B cell (primary cell): ENCODE measurements at regions not wholly inside any gene's neighbourhood (a gene's known extent, or its start where the extent isn't known, plus 50 kb on each side); places are given as distances from the start of the nearest gene placed in this dataset.

ENCODE experiments used
- ATAC-seq: fragments of 200-7000 bp; cut with Tn5 transposase; one replicate; pipeline ENCODE4 v1.10.0; 2021; ENCODE audit warnings: low read depth, mild to moderate bottlenecking, moderate number of reproducible peaks, moderate library complexity
- CTCF ChIA-PET: fragments of 350-600 bp; sonication (Branson Sonifier 250); formaldehyde crosslinking; loops from one replicate; lab custom pipeline; 2021; ENCODE audit warnings: antibody characterized with exemption, inconsistent platforms; lab: Charles Lee
- POLR2A ChIA-PET: fragments of 350-600 bp; sonication (Branson Sonifier 250); formaldehyde crosslinking; loops from one replicate; lab custom pipeline; 2021; ENCODE audit warnings: antibody characterized with exemption; lab: Charles Lee
- DNase-seq: peaks from one replicate; pipeline ENCODE4 v3.0.0; 2013
- H2AFZ ChIP-seq: 2 replicates; pipeline ENCODE4 v1.6.1; 2012; ENCODE audit warnings: mild to moderate bottlenecking, low read depth, low read length; ENCODE audit not compliant: insufficient read depth, poor library complexity, severe bottlenecking
- H3K27ac ChIP-seq, 2 donors: 1 replicate in 1 of 2; 2 replicates in 1 of 2; pipeline ENCODE4 v1.5.1; 2012 to 2013; ENCODE audit warnings: low read length in 2 of 2, mild to moderate bottlenecking in 2 of 2, moderate library complexity in 1 of 2
- H3K27me3 ChIP-seq, 4 experiments: fragments of 200-600 bp in 1 of 4; sonication (generic) in 1 of 4; replicated peaks in 1 of 4; 1 replicate in 2 of 4; 2 replicates in 2 of 4; pipeline versions ENCODE4 v1.6.1 to v1.7.0; 2013 to 2016; ENCODE audit warnings: low read length in 3 of 4, mild to moderate bottlenecking in 2 of 4, mixed read lengths in 1 of 4, moderate library complexity in 1 of 4; ENCODE audit not compliant: insufficient read depth in 4 of 4, control insufficient read depth in 3 of 4; ENCODE audit errors: control extremely low read depth in 1 of 4
- H3K36me3 ChIP-seq, 2 experiments: replicated peaks in 1 of 2; 1 replicate in 1 of 2; 2 replicates in 1 of 2; pipeline versions ENCODE4 v1.6.1 to v1.7.1; 2013; ENCODE audit warnings: low read length in 1 of 2; ENCODE audit not compliant: insufficient read depth in 2 of 2, control insufficient read depth in 1 of 2; ENCODE audit errors: control extremely low read depth in 1 of 2, extremely low read depth in 1 of 2
- H3K4me1 ChIP-seq, 2 donors: fragments of 200-600 bp in 1 of 2; sonication (generic) in 1 of 2; 1 replicate in 1 of 2; 2 replicates in 1 of 2; pipeline versions ENCODE4 v1.5.1 to v1.6.1; 2013 to 2017; ENCODE audit warnings: low read length in 2 of 2; ENCODE audit not compliant: control insufficient read depth in 2 of 2, insufficient read depth in 2 of 2
- H3K4me2 ChIP-seq: replicated peaks from 2 replicates; pipeline ENCODE3; 2012; ENCODE audit warnings: mild to moderate bottlenecking, low read depth, low read length; ENCODE audit not compliant: poor library complexity, severe bottlenecking
- H3K4me3 ChIP-seq, 5 experiments: fragments of 200-600 bp in 1 of 5; sonication (generic) in 1 of 5; 1 replicate in 3 of 5; 2 replicates in 2 of 5; pipeline versions ENCODE4 v1.5.1 to v1.7.0; 2011 to 2016; ENCODE audit warnings: low read length in 4 of 5, mild to moderate bottlenecking in 4 of 5, low read depth in 2 of 5, control low read depth in 1 of 5, moderate library complexity in 1 of 5; ENCODE audit not compliant: insufficient read depth in 1 of 5; ENCODE audit errors: control extremely low read depth in 1 of 5, extremely low read depth in 1 of 5
- H3K79me2 ChIP-seq: fragments of 200-600 bp; sonication (generic); one replicate; pipeline ENCODE4 v1.6.0; 2016; ENCODE audit warnings: low read length; ENCODE audit not compliant: control insufficient read depth, insufficient read depth
- H3K9ac ChIP-seq: fragments of 200-600 bp; sonication (generic); 2 replicates; pipeline ENCODE4 v1.6.1; 2017; ENCODE audit warnings: mild to moderate bottlenecking, low read length, moderate library complexity
- H3K9me3 ChIP-seq, 3 donors: one replicate each; pipeline versions ENCODE4 v1.6.1 to v1.7.1; 2013; ENCODE audit warnings: low read length in 2 of 3; ENCODE audit not compliant: control insufficient read depth in 2 of 3, insufficient read depth in 1 of 3; ENCODE audit errors: control extremely low read depth in 1 of 3
- H4K20me1 ChIP-seq: 2 replicates; pipeline ENCODE4 v1.6.0; 2012; ENCODE audit warnings: mild to moderate bottlenecking, low read length; ENCODE audit not compliant: insufficient read depth, control insufficient read depth, poor library complexity, severe bottlenecking
- H3K27ac Mint-ChIP-seq: one replicate; pipeline ENCODE4 v1.8.0; 2021; ENCODE audit warnings: mixed read lengths
- H3K27me3 Mint-ChIP-seq: one replicate; pipeline ENCODE4 v1.8.0; 2021; ENCODE audit warnings: mixed read lengths
- H3K4me1 Mint-ChIP-seq: one replicate; pipeline ENCODE4 v1.8.0; 2021; ENCODE audit warnings: mixed read lengths
- H3K4me3 Mint-ChIP-seq: one replicate; pipeline ENCODE4 v1.8.0; 2021; ENCODE audit warnings: mixed read lengths
- H3K9me3 Mint-ChIP-seq: one replicate; pipeline ENCODE4 v1.8.0; 2022; ENCODE audit warnings: mixed read lengths; ENCODE audit not compliant: insufficient read depth
- CTCF ChIP-seq: fragments of 200-600 bp; IDR thresholded peaks from one replicate; pipeline ENCODE4 v1.8.0; 2022; ENCODE audit warnings: antibody characterized with exemption, mild to moderate bottlenecking
- EZH2 ChIP-seq: IDR thresholded peaks from 2 replicates; pipeline ENCODE4 v1.6.1; 2012; ENCODE audit warnings: borderline replicate concordance, low read depth, mild to moderate bottlenecking, moderate library complexity, low read length; ENCODE audit not compliant: insufficient read depth, poor library complexity, severe bottlenecking
- WGBS: methylation state at CpG from one replicate; pipeline ENCODE4 v1.1.5; 2013; ENCODE audit warnings: missing lambda C conversion rate; ENCODE audit not compliant: insufficient coverage; 5-methylcytosine and 5-hydroxymethylcytosine counted together
- intact Hi-C: fragments of 100-400 bp; cut with micrococcal nuclease; formaldehyde crosslinking; loops from one replicate; pipeline ENCODE4 v1.10.0; 2022

- H3K4me3 ChIP-seq, result no peak overlapping the region
- H3K27me3 Mint-ChIP-seq, result no peaks in the 10 kb centered on the region
- H3K4me1 ChIP-seq, result no peaks in the 10 kb centered on the region
- TF ChIP-seq EZH2 (no peak), CTCF (no peak)
- H3K9me3 ChIP-seq, result no peaks in the 10 kb centered on the region
- H3K79me2 ChIP-seq, result no peaks in the 10 kb centered on the region
- no peak for DNase-seq
- no peaks in the 10 kb centered on the region for H4K20me1 ChIP-seq
- ChIA-PET CTCF (no interaction called here), POLR2A (no interaction called here)
- no peak overlapping the region for H3K9ac ChIP-seq
- H2AFZ ChIP-seq, result no peak overlapping the region
- H3K4me3 Mint-ChIP-seq, result no peak overlapping the region
- no peaks in the 10 kb centered on the region for H3K36me3 ChIP-seq
- WGBS, result 82% methylated on average over 2 of the region's 8 CpGs
- no peaks in the 10 kb centered on the region for H3K27me3 ChIP-seq
- no peak overlapping the region for H3K4me2 ChIP-seq
- peaks cover 2% of the 10 kb centered on the region for H3K9me3 Mint-ChIP-seq
- H3K4me1 Mint-ChIP-seq, result no peaks in the 10 kb centered on the region
- H3K27ac ChIP-seq, result no peak overlapping the region
- no peak overlapping the region for H3K27ac Mint-ChIP-seq
- intact Hi-C loops, result no loop called here
- no peak for ATAC-seq
These were observed 129.3 kb upstream of the SLC24A3 start for GRCh38 chr20:19083136-19083621.

GRCh38 chr20:19090332-19090731 lies 122.1 kb upstream of the SLC24A3 start:
- ChIA-PET POLR2A (no interaction called here), CTCF (no interaction called here)
- no peaks in the 10 kb centered on the region for H3K9me3 ChIP-seq
- Mint-ChIP-seq H3K9me3 (no peaks in the 10 kb centered on the region), H3K27ac (no peak overlapping the region), H3K27me3 (no peaks in the 10 kb centered on the region), H3K4me3 (no peak overlapping the region), H3K4me1 (no peaks in the 10 kb centered on the region)
- no peak overlapping the region for H3K27ac ChIP-seq
- intact Hi-C loops, result no loop called here
- no peaks in the 10 kb centered on the region for H4K20me1 ChIP-seq
- H3K9ac ChIP-seq, result no peak overlapping the region
- no peak for DNase-seq
- H3K4me2 ChIP-seq, result no peak overlapping the region
- no peaks in the 10 kb centered on the region for H3K4me1 ChIP-seq
- no peaks in the 10 kb centered on the region for H3K27me3 ChIP-seq
- H3K79me2 ChIP-seq, result no peaks in the 10 kb centered on the region
- no peak for ATAC-seq
- no peaks in the 10 kb centered on the region for H3K36me3 ChIP-seq
- 91% methylated on average over 3 of the region's 5 CpGs for WGBS
- no peak overlapping the region for H3K4me3 ChIP-seq
- TF ChIP-seq CTCF (no peak), EZH2 (no peak)
- H2AFZ ChIP-seq, result no peak overlapping the region
